GM03348 (cell line): ENCODE measurements at regions not wholly inside any gene's neighbourhood (a gene's known extent, or its start where the extent isn't known, plus 50 kb on each side); places are given as distances from the start of the nearest gene placed in this dataset.

Experiments
- DNase-seq: peaks from one replicate; pipeline ENCODE4 v3.0.0; 2012; ENCODE audit warnings: low spot score

GRCh38 chr20:8935878-8936277 lies 133.0 kb upstream of the PLCB4 start:
- DNase-seq = no peak

GRCh38 chr20:8938532-8938931 lies 130.4 kb upstream of the PLCB4 start:
- no peak for DNase-seq

GRCh38 chr20:8940326-8940725 lies 128.6 kb upstream of the PLCB4 start:
- peak; percentile 63 for DNase-seq

GRCh38 chr20:8943631-8944030 lies 125.3 kb upstream of the PLCB4 start:
- no peak for DNase-seq

GRCh38 chr20:8946036-8946940 lies 122.6 kb upstream of the PLCB4 start:
- no peak for DNase-seq

- no peak for DNase-seq
These were observed 120.4 kb upstream of the PLCB4 start for GRCh38 chr20:8948442-8949020.

GRCh38 chr20:8951164-8951563 lies 117.7 kb upstream of the PLCB4 start:
- no peak for DNase-seq

- no peak for DNase-seq
These were observed 116.2 kb upstream of the PLCB4 start for GRCh38 chr20:8952721-8953120.

- DNase-seq = no peak
These were observed 115.6 kb upstream of the PLCB4 start for GRCh38 chr20:8953300-8953699.

GRCh38 chr20:8960241-8960640 lies 108.6 kb upstream of the PLCB4 start:
- DNase-seq = no peak

GRCh38 chr20:8963330-8963729 lies 105.6 kb upstream of the PLCB4 start:
- no peak for DNase-seq

- DNase-seq = no peak
These were observed 103.8 kb upstream of the PLCB4 start for GRCh38 chr20:8964959-8965562.

- DNase-seq = no peak
These were observed 101.1 kb upstream of the PLCB4 start for GRCh38 chr20:8967641-8968245.

- no peak for DNase-seq
These were observed 99.7 kb upstream of the PLCB4 start for GRCh38 chr20:8969146-8969583.

- no peak for DNase-seq
These were observed 97.1 kb upstream of the PLCB4 start for GRCh38 chr20:8971669-8972316.

- DNase-seq = no peak
These were observed 95.8 kb upstream of the PLCB4 start for GRCh38 chr20:8972963-8973705.

- DNase-seq = no peak
These were observed 94.7 kb upstream of the PLCB4 start for GRCh38 chr20:8974009-8974708.

GRCh38 chr20:8981482-8981881 lies 87.4 kb upstream of the PLCB4 start:
- no peak for DNase-seq

- no peak for DNase-seq
These were observed 85.2 kb upstream of the PLCB4 start for GRCh38 chr20:8983478-8984345.

GRCh38 chr20:8986631-8987030 lies 82.3 kb upstream of the PLCB4 start:
- DNase-seq = no peak
